ENCODE measurements at regions not wholly inside any gene's neighbourhood (a gene's known extent, or its start where the extent isn't known, plus 50 kb on each side); places are given as distances from the start of the nearest gene placed in this dataset.

- peak; percentile 45 for DNase-seq (ENCODE audit: low read depth)
Measured at GRCh38 chr20:33908336-33908735, 85.4 kb upstream of the RALY start.

GRCh38 chr20:33908868-33909267 is 84.8 kb upstream of the RALY start:
- H3K4me3 ChIP-seq (ENCODE audit: low read depth, low read length): no peak overlapping the region
- no peak for TF ChIP-seq CTCF (IDR thresholded peaks at IDR 0.05; ENCODE audit: insufficient read depth, low read depth, low read length)
- no peak for DNase-seq (ENCODE audit: low read depth)

More at GRCh38 chr20:33908336-33908735, 85.4 kb upstream of the RALY start:
- TF ChIP-seq CTCF (IDR thresholded peaks at IDR 0.05; ENCODE audit: insufficient read depth, low read depth, low read length): no peak
- H3K4me3 ChIP-seq (ENCODE audit: low read depth, low read length): no peak overlapping the region

- H3K4me3 ChIP-seq (ENCODE audit: low read depth, low read length): no peak overlapping the region
- TF ChIP-seq CTCF (IDR thresholded peaks at IDR 0.05; ENCODE audit: insufficient read depth, low read depth, low read length): no peak
Measured at GRCh38 chr20:33909331-33909921, 84.3 kb upstream of the RALY start.

DNA sequence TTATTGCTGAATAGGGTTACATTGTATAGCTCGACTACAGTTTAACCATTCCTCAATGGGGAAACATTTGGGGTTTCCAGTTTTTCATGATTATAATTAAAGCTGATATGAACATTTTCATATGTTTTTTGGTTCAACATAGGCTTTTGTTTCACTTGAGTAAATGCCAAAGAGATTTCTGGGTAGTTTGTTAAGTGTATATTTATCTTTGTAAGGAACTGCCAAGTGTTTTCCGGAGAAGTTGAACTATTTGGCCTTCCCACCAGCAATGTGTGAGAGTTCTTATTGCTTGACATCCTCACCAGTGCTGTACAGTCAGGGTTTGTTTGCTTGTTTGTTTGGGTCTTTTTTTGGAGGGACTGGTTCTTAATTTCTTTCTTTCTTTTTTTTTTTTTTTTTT is 83.7 kb upstream of the RALY start:
- no peak overlapping the region for H3K4me3 ChIP-seq (ENCODE audit: low read depth, low read length)
- DNase-seq (ENCODE audit: low read depth): no peak

More at GRCh38 chr20:33909331-33909921, 84.3 kb upstream of the RALY start:
- peak; percentile 72 for DNase-seq (ENCODE audit: low read depth)

GRCh38 chr20:33910529-33911327 is 83.0 kb upstream of the RALY start:
- TF ChIP-seq CTCF (IDR thresholded peaks at IDR 0.05; ENCODE audit: insufficient read depth, low read depth, low read length): no peak

More for the DNA sequence above, 83.7 kb upstream of the RALY start:
- TF ChIP-seq CTCF (IDR thresholded peaks at IDR 0.05; ENCODE audit: insufficient read depth, low read depth, low read length): no peak

GRCh38 chr20:33914919-33915318 is 78.8 kb upstream of the RALY start:
- DNase-seq (ENCODE audit: low read depth): no peak
- no peak overlapping the region for H3K4me3 ChIP-seq (ENCODE audit: low read depth, low read length)
- TF ChIP-seq CTCF (IDR thresholded peaks at IDR 0.05; ENCODE audit: insufficient read depth, low read depth, low read length): no peak

More at GRCh38 chr20:33910529-33911327, 83.0 kb upstream of the RALY start:
- no peak overlapping the region for H3K4me3 ChIP-seq (ENCODE audit: low read depth, low read length)
- no peak for DNase-seq (ENCODE audit: low read depth)
